PC-3 (cell line): ENCODE measurements at regions not wholly inside any gene's neighbourhood (a gene's known extent, or its start where the extent isn't known, plus 50 kb on each side); places are given as distances from the start of the nearest gene placed in this dataset.

Experiments
- EZH2 ChIP-seq: fragments of 300-600 bp; sonication (generic); IDR thresholded peaks from one replicate; pipeline ENCODE4 v1.6.1; 2017; ENCODE audit warnings: antibody characterized with exemption, mild to moderate bottlenecking, low read length; ENCODE audit not compliant: unreplicated experiment
- EZH2phosphoT487 ChIP-seq: fragments of 300-600 bp; sonication (generic); IDR thresholded peaks from 2 replicates; pipeline ENCODE4 v1.6.1; 2018; ENCODE audit warnings: mild to moderate bottlenecking, antibody characterized with exemption, low read length, borderline replicate concordance
- TF ChIP-seq, protein P1 (sequence below): fragments of 300-600 bp; sonication (generic); conservative IDR thresholded peaks from 2 replicates; pipeline ENCODE4 v1.5.1; 2017; ENCODE audit warnings: antibody characterized with exemption, low read depth, mild to moderate bottlenecking, low read length

DNA sequence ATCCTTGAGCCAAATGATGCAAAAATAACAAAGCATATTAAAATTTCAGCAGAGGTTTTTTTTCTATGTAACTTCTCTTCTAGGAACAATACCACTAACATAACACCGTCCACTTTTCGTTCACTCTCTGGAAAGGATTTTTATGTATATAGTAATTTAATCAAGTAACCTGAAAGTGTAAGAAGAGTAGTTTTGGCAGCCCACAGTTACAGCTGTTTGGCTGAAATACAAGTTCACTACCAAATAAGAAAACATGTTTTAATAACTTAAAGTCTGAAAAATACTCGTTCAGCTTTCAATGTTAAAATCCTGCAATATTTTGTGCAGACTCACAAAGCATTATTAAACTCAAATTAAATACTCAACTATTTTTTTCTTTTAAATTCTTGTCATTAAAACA is 896.8 kb upstream of the ADGRL4 start:
- TF ChIP-seq, protein P1, sequence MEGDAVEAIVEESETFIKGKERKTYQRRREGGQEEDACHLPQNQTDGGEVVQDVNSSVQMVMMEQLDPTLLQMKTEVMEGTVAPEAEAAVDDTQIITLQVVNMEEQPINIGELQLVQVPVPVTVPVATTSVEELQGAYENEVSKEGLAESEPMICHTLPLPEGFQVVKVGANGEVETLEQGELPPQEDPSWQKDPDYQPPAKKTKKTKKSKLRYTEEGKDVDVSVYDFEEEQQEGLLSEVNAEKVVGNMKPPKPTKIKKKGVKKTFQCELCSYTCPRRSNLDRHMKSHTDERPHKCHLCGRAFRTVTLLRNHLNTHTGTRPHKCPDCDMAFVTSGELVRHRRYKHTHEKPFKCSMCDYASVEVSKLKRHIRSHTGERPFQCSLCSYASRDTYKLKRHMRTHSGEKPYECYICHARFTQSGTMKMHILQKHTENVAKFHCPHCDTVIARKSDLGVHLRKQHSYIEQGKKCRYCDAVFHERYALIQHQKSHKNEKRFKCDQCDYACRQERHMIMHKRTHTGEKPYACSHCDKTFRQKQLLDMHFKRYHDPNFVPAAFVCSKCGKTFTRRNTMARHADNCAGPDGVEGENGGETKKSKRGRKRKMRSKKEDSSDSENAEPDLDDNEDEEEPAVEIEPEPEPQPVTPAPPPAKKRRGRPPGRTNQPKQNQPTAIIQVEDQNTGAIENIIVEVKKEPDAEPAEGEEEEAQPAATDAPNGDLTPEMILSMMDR: no peak
- no peak for TF ChIP-seq EZH2phosphoT487
- no peak for TF ChIP-seq EZH2
